OCI-LY1 (cell line): ENCODE measurements at regions not wholly inside any gene's neighbourhood (a gene's known extent, or its start where the extent isn't known, plus 50 kb on each side); places are given as distances from the start of the nearest gene placed in this dataset.

Experiments used
- CTCF ChIP-seq: fragments of 200-600 bp; sonication (generic), shearing (Covaris generic); IDR thresholded peaks from 2 replicates; pipeline ENCODE4 v1.5.1; 2017; ENCODE audit warnings: mild to moderate bottlenecking, antibody characterized with exemption, low read length, moderate library complexity, mixed read lengths
- EZH2 ChIP-seq: fragments of 200-600 bp; sonication (generic), shearing (Covaris generic); IDR thresholded peaks from 2 replicates; pipeline ENCODE4 v1.8.0; 2017; ENCODE audit warnings: borderline replicate concordance, mixed run types, mild to moderate bottlenecking, antibody characterized with exemption, low read length, moderate library complexity, mixed read lengths

- no peak for TF ChIP-seq CTCF
- TF ChIP-seq EZH2: no peak
Observed at GRCh38 chr16:59748531-59748930, 1014.4 kb upstream of the GOT2 start.
